ENCODE measurements at regions not wholly inside any gene's neighbourhood (a gene's known extent, or its start where the extent isn't known, plus 50 kb on each side); places are given as distances from the start of the nearest gene placed in this dataset.

- no peak for DNase-seq (ENCODE audit: low read depth)
Measured at GRCh38 chr7:46169384-46169755, 248.3 kb upstream of the IGFBP3 start.

- no peak for DNase-seq (ENCODE audit: low read depth)
Measured at GRCh38 chr7:46168671-46169383, 247.8 kb upstream of the IGFBP3 start.

GRCh38 chr7:46168231-46168630, 247.2 kb upstream of the IGFBP3 start:
- no peak for DNase-seq (ENCODE audit: low read depth)

- no peak for DNase-seq (ENCODE audit: low read depth)
Measured at GRCh38 chr7:46165276-46165675, 244.2 kb upstream of the IGFBP3 start.

- DNase-seq (ENCODE audit: low read depth): no peak
Measured at GRCh38 chr7:46164629-46165028, 243.6 kb upstream of the IGFBP3 start.

GRCh38 chr7:46163246-46163645, 242.2 kb upstream of the IGFBP3 start:
- DNase-seq (ENCODE audit: low read depth): no peak

- DNase-seq (ENCODE audit: low read depth): no peak
Measured at GRCh38 chr7:46162609-46163008, 241.5 kb upstream of the IGFBP3 start.

- no peak for DNase-seq (ENCODE audit: low read depth)
Measured at GRCh38 chr7:46160861-46161260, 239.8 kb upstream of the IGFBP3 start.

- no peak for DNase-seq (ENCODE audit: low read depth)
Measured at GRCh38 chr7:46157931-46158330, 236.9 kb upstream of the IGFBP3 start.

GRCh38 chr7:46157404-46157803, 236.3 kb upstream of the IGFBP3 start:
- no peak for DNase-seq (ENCODE audit: low read depth)

- no peak for DNase-seq (ENCODE audit: low read depth)
Measured at GRCh38 chr7:46156853-46157252, 235.8 kb upstream of the IGFBP3 start.

GRCh38 chr7:46156086-46156485, 235.0 kb upstream of the IGFBP3 start:
- DNase-seq (ENCODE audit: low read depth): peak; percentile 45

- no peak for DNase-seq (ENCODE audit: low read depth)
Measured at GRCh38 chr7:46155367-46155766, 234.3 kb upstream of the IGFBP3 start.

GRCh38 chr7:46153951-46154787, 233.1 kb upstream of the IGFBP3 start:
- DNase-seq (ENCODE audit: low read depth): no peak

GRCh38 chr7:46153583-46153950, 232.5 kb upstream of the IGFBP3 start:
- DNase-seq (ENCODE audit: low read depth): no peak

GRCh38 chr7:46152696-46153095, 231.6 kb upstream of the IGFBP3 start:
- no peak for DNase-seq (ENCODE audit: low read depth)

- no peak for DNase-seq (ENCODE audit: low read depth)
Measured at GRCh38 chr7:46150721-46151120, 229.6 kb upstream of the IGFBP3 start.

- no peak for DNase-seq (ENCODE audit: low read depth)
Measured at GRCh38 chr7:46150202-46150601, 229.1 kb upstream of the IGFBP3 start.

GRCh38 chr7:46147871-46148270, 226.8 kb upstream of the IGFBP3 start:
- no peak for DNase-seq (ENCODE audit: low read depth)

- no peak for DNase-seq (ENCODE audit: low read depth)
Measured at GRCh38 chr7:46146454-46147255, 225.6 kb upstream of the IGFBP3 start.

- no peak for DNase-seq (ENCODE audit: low read depth)
Measured at GRCh38 chr7:46145412-46145811, 224.3 kb upstream of the IGFBP3 start.

All from forelimb muscle (tissue), 1 donor.